AG04449 (cell line): ENCODE measurements at regions not wholly inside any gene's neighbourhood (a gene's known extent, or its start where the extent isn't known, plus 50 kb on each side); places are given as distances from the start of the nearest gene placed in this dataset.

ENCODE experiments used
- CTCF ChIA-PET: fragments of 350-600 bp; formaldehyde crosslinking; extraction: SDS; loops from one replicate; lab custom pipeline; 2021; ENCODE audit warnings: antibody characterized with exemption; lab: Yijun Ruan, JAX
- POLR2A ChIA-PET: fragments of 400-600, 350-600 bp; formaldehyde crosslinking; extraction: SDS; loops from one replicate; lab custom pipeline; 2020; ENCODE audit warnings: antibody characterized with exemption, inconsistent platforms; lab: Yijun Ruan, JAX
- DNase-seq: peaks from one replicate; pipeline ENCODE4 v3.0.0-alpha.2; 2010; ENCODE audit warnings: low read depth, low spot score
- H3K4me3 ChIP-seq: 2 replicates; pipeline ENCODE4 v1.5.1; 2011; ENCODE audit warnings: low read depth, mild to moderate bottlenecking, control low read depth, low read length
- CTCF ChIP-seq: IDR thresholded peaks from one replicate; pipeline ENCODE4 v1.5.1; 2011; ENCODE audit warnings: mild to moderate bottlenecking, moderate library complexity, low read length, control low read depth, inconsistent platforms; ENCODE audit not compliant: insufficient read depth; ENCODE audit errors: missing control alignments

GRCh38 chr1:73637264-73637663 lies 560.7 kb downstream of the LRRIQ3 start:
- ChIA-PET POLR2A (no interaction called here), CTCF (no interaction called here)
- DNase-seq = no peak
- no peak overlapping the region for H3K4me3 ChIP-seq
- TF ChIP-seq CTCF = no peak

GRCh38 chr1:73635021-73635420 lies 563.0 kb downstream of the LRRIQ3 start:
- TF ChIP-seq CTCF = no peak
- ChIA-PET CTCF (no interaction called here), POLR2A (no interaction called here)
- no peak overlapping the region for H3K4me3 ChIP-seq
- no peak for DNase-seq

GRCh38 chr1:73627723-73628122 lies 570.3 kb downstream of the LRRIQ3 start:
- ChIA-PET CTCF (no interaction called here), POLR2A (no interaction called here)
- no peak for TF ChIP-seq CTCF
- DNase-seq = no peak
- no peak overlapping the region for H3K4me3 ChIP-seq

GRCh38 chr1:73626326-73626725 lies 571.6 kb downstream of the LRRIQ3 start:
- no peak for DNase-seq
- no peak for TF ChIP-seq CTCF
- no peak overlapping the region for H3K4me3 ChIP-seq
- POLR2A ChIA-PET = no interaction called here
- CTCF ChIA-PET = no interaction called here

- no peak for TF ChIP-seq CTCF
- POLR2A ChIA-PET = no interaction called here
- H3K4me3 ChIP-seq = no peak overlapping the region
- CTCF ChIA-PET = no interaction called here
- no peak for DNase-seq
Measured at GRCh38 chr1:73623946-73624345, 574.0 kb downstream of the LRRIQ3 start.

- no peak overlapping the region for H3K4me3 ChIP-seq
- ChIA-PET POLR2A (no interaction called here), CTCF (no interaction called here)
- no peak for DNase-seq
- TF ChIP-seq CTCF = no peak
Measured at GRCh38 chr1:73617145-73617544, 580.8 kb downstream of the LRRIQ3 start.

GRCh38 chr1:73611681-73612080 lies 586.3 kb downstream of the LRRIQ3 start:
- TF ChIP-seq CTCF = no peak
- CTCF ChIA-PET = no interaction called here
- no peak for DNase-seq
- POLR2A ChIA-PET = no interaction called here
- no peak overlapping the region for H3K4me3 ChIP-seq
